HG02798 (cell line): ENCODE measurements at regions not wholly inside any gene's neighbourhood (a gene's known extent, or its start where the extent isn't known, plus 50 kb on each side); places are given as distances from the start of the nearest gene placed in this dataset.

Experiments
- ATAC-seq: cut with Tn5 transposase; IDR thresholded peaks from one replicate; pipeline ENCODE4 v1.9.1; 2021; ENCODE audit warnings: mild to moderate bottlenecking; ENCODE audit not compliant: unreplicated experiment, poor library complexity

GRCh38 chr14:85391455-85391854, 138.5 kb upstream of the FLRT2 start:
- no peak for ATAC-seq

GRCh38 chr14:85391892-85392291, 138.1 kb upstream of the FLRT2 start:
- no peak for ATAC-seq

GRCh38 chr14:85399186-85399585, 130.8 kb upstream of the FLRT2 start:
- ATAC-seq: no peak

GRCh38 chr14:85400678-85401077, 129.3 kb upstream of the FLRT2 start:
- no peak for ATAC-seq

GRCh38 chr14:85401384-85401783, 128.6 kb upstream of the FLRT2 start:
- ATAC-seq: no peak

GRCh38 chr14:85402569-85403162, 127.3 kb upstream of the FLRT2 start:
- no peak for ATAC-seq

- ATAC-seq: no peak
Observed at GRCh38 chr14:85409481-85410210, 120.3 kb upstream of the FLRT2 start.

- ATAC-seq: no peak
Observed at GRCh38 chr14:85412756-85413155, 117.2 kb upstream of the FLRT2 start.

GRCh38 chr14:85413836-85414526, 116.0 kb upstream of the FLRT2 start:
- ATAC-seq: no peak

- ATAC-seq: no peak
Observed at GRCh38 chr14:85415015-85415712, 114.8 kb upstream of the FLRT2 start.

- no peak for ATAC-seq
Observed at GRCh38 chr14:85416771-85417170, 113.2 kb upstream of the FLRT2 start.

- no peak for ATAC-seq
Observed at GRCh38 chr14:85417396-85417795, 112.5 kb upstream of the FLRT2 start.

GRCh38 chr14:85418721-85419120, 111.2 kb upstream of the FLRT2 start:
- no peak for ATAC-seq

GRCh38 chr14:85420278-85420677, 109.7 kb upstream of the FLRT2 start:
- ATAC-seq: no peak

- no peak for ATAC-seq
Observed at GRCh38 chr14:85420707-85421106, 109.2 kb upstream of the FLRT2 start.

- ATAC-seq: no peak
Observed at GRCh38 chr14:85421186-85421877, 108.6 kb upstream of the FLRT2 start.

- ATAC-seq: no peak
Observed at GRCh38 chr14:85423889-85424288, 106.1 kb upstream of the FLRT2 start.

- ATAC-seq: no peak
Observed at GRCh38 chr14:85425507-85425906, 104.4 kb upstream of the FLRT2 start.

GRCh38 chr14:85426068-85426935, 103.6 kb upstream of the FLRT2 start:
- ATAC-seq: no peak
